Neural progenitor cell (in vitro differentiated cells): ENCODE measurements at regions not wholly inside any gene's neighbourhood (a gene's known extent, or its start where the extent isn't known, plus 50 kb on each side); places are given as distances from the start of the nearest gene placed in this dataset.

Experiments used
- EZH2 ChIP-seq: fragments of 200-600 bp; sonication (generic); IDR thresholded peaks from 2 replicates; pipeline ENCODE4 v1.6.1; 2017; ENCODE audit warnings: antibody characterized with exemption, mild to moderate bottlenecking, moderate library complexity
- TF ChIP-seq, protein P1 (sequence below): fragments of 200-600 bp; sonication (generic); IDR thresholded peaks from 2 replicates; pipeline ENCODE4 v1.5.1; 2017; ENCODE audit warnings: antibody characterized with exemption, mild to moderate bottlenecking

- TF ChIP-seq, protein P1, sequence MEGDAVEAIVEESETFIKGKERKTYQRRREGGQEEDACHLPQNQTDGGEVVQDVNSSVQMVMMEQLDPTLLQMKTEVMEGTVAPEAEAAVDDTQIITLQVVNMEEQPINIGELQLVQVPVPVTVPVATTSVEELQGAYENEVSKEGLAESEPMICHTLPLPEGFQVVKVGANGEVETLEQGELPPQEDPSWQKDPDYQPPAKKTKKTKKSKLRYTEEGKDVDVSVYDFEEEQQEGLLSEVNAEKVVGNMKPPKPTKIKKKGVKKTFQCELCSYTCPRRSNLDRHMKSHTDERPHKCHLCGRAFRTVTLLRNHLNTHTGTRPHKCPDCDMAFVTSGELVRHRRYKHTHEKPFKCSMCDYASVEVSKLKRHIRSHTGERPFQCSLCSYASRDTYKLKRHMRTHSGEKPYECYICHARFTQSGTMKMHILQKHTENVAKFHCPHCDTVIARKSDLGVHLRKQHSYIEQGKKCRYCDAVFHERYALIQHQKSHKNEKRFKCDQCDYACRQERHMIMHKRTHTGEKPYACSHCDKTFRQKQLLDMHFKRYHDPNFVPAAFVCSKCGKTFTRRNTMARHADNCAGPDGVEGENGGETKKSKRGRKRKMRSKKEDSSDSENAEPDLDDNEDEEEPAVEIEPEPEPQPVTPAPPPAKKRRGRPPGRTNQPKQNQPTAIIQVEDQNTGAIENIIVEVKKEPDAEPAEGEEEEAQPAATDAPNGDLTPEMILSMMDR, result no peak
- TF ChIP-seq EZH2, result no peak
Observed at GRCh38 chr1:118397496-118397859, 212.4 kb upstream of the SPAG17 start.
